Brain microvascular endothelial cell (primary cell): ENCODE measurements at regions not wholly inside any gene's neighbourhood (a gene's known extent, or its start where the extent isn't known, plus 50 kb on each side); places are given as distances from the start of the nearest gene placed in this dataset.
"Not testable (repeated sequence)": the region's sequence is repeated elsewhere in the genome, so short reads cannot be mapped to it uniquely, and the experiment has no call there.

ENCODE experiments used
- DNase-seq: peaks from one replicate; pipeline ENCODE4 v3.0.0-alpha.2; 2020
- H3K27ac ChIP-seq: fragments of 250-450 bp; sonication (Bioruptor Pico); 2 replicates; pipeline ENCODE4 v1.5.1; 2020; ENCODE audit warnings: mild to moderate bottlenecking, moderate library complexity
- H3K27me3 ChIP-seq: fragments of 250-450 bp; sonication (Bioruptor Pico); replicated peaks from 2 replicates; pipeline ENCODE4 v1.5.1; 2020; ENCODE audit warnings: mild to moderate bottlenecking
- H3K36me3 ChIP-seq: fragments of 250-450 bp; sonication (Bioruptor Pico); replicated peaks from 2 replicates; pipeline ENCODE4 v1.5.1; 2020; ENCODE audit warnings: mild to moderate bottlenecking
- H3K4me3 ChIP-seq: 2 replicates; pipeline ENCODE4 v1.5.1; 2011; ENCODE audit warnings: low read depth, mild to moderate bottlenecking, control low read depth, low read length, moderate library complexity
- CTCF ChIP-seq: IDR thresholded peaks from 2 replicates; pipeline ENCODE4 v1.5.1; 2011; ENCODE audit warnings: low read depth, mild to moderate bottlenecking, moderate library complexity, low read length, control low read depth, inconsistent platforms; ENCODE audit errors: missing control alignments
- in situ Hi-C: cut with HindIII; loops from 2 replicates; pipeline ENCODE4 v1.10.0; 2017; ENCODE audit warnings: low sequenced_read_pairs, low pct_ligation_motif_present

GRCh38 chr2:111620281-111620680 lies 263.7 kb downstream of the ANAPC1 start:
- Histone ChIP-seq H3K27ac (no peak overlapping the region), H3K4me3 (no peak overlapping the region)
- in situ Hi-C loops = no loop called here

GRCh38 chr2:111622859-111623258 lies 261.1 kb downstream of the ANAPC1 start:
- H3K36me3 ChIP-seq = no peaks in the 10 kb centered on the region
- no peak for TF ChIP-seq CTCF
- DNase-seq = no peak
- no peak overlapping the region for H3K27ac ChIP-seq
- H3K27me3 ChIP-seq = no peaks in the 10 kb centered on the region
- in situ Hi-C loops = no loop called here
- H3K4me3 ChIP-seq = no peak overlapping the region

More at GRCh38 chr2:111620281-111620680, 263.7 kb downstream of the ANAPC1 start:
- no peak for DNase-seq
- H3K36me3 ChIP-seq = no peaks in the 10 kb centered on the region
- H3K27me3 ChIP-seq = no peaks in the 10 kb centered on the region
- no peak for TF ChIP-seq CTCF

GRCh38 chr2:111623380-111623779 lies 260.6 kb downstream of the ANAPC1 start:
- no peaks in the 10 kb centered on the region for H3K36me3 ChIP-seq
- no peak overlapping the region for H3K4me3 ChIP-seq
- H3K27ac ChIP-seq = no peak overlapping the region
- no peaks in the 10 kb centered on the region for H3K27me3 ChIP-seq
- in situ Hi-C loops = no loop called here
- no peak for DNase-seq
- no peak for TF ChIP-seq CTCF

GRCh38 chr2:111624411-111625156 lies 259.4 kb downstream of the ANAPC1 start:
- Histone ChIP-seq H3K4me3 (no peak overlapping the region), H3K36me3 (no peaks in the 10 kb centered on the region), H3K27me3 (no peaks in the 10 kb centered on the region), H3K27ac (no peak overlapping the region)
- no peak for DNase-seq
- TF ChIP-seq CTCF = no peak
- in situ Hi-C loops = no loop called here

- in situ Hi-C loops, H3K27ac ChIP-seq: not testable (repeated sequence)
Measured at GRCh38 chr2:111625157-111625537, 258.8 kb downstream of the ANAPC1 start.

GRCh38 chr2:111626037-111626864 lies 257.7 kb downstream of the ANAPC1 start:
- H3K36me3 ChIP-seq = no peaks in the 10 kb centered on the region
- no peak overlapping the region for H3K4me3 ChIP-seq
- in situ Hi-C loops = no loop called here
- TF ChIP-seq CTCF = no peak
- no peaks in the 10 kb centered on the region for H3K27me3 ChIP-seq
- H3K27ac ChIP-seq = no peak overlapping the region
- DNase-seq = no peak

More at GRCh38 chr2:111625157-111625537, 258.8 kb downstream of the ANAPC1 start:
- not testable (repeated sequence) for H3K27me3 ChIP-seq, H3K4me3 ChIP-seq, DNase-seq, H3K36me3 ChIP-seq
